ENCODE measurements at regions not wholly inside any gene's neighbourhood (a gene's known extent, or its start where the extent isn't known, plus 50 kb on each side); places are given as distances from the start of the nearest gene placed in this dataset.
A peak's percentile ranks its signal among the peaks of the same experiment; 100 is the strongest.
"Not testable (repeated sequence)": the region's sequence is repeated elsewhere in the genome, so short reads cannot be mapped to it uniquely, and the experiment has no call there.

- no peaks in the 10 kb centered on the region for H3K36me3 ChIP-seq (replicated peaks; ENCODE audit: low read depth, low read length)
- H3K9me3 ChIP-seq (ENCODE audit: insufficient read depth, low read length), result no peaks in the 10 kb centered on the region
- TF ChIP-seq, protein P1, sequence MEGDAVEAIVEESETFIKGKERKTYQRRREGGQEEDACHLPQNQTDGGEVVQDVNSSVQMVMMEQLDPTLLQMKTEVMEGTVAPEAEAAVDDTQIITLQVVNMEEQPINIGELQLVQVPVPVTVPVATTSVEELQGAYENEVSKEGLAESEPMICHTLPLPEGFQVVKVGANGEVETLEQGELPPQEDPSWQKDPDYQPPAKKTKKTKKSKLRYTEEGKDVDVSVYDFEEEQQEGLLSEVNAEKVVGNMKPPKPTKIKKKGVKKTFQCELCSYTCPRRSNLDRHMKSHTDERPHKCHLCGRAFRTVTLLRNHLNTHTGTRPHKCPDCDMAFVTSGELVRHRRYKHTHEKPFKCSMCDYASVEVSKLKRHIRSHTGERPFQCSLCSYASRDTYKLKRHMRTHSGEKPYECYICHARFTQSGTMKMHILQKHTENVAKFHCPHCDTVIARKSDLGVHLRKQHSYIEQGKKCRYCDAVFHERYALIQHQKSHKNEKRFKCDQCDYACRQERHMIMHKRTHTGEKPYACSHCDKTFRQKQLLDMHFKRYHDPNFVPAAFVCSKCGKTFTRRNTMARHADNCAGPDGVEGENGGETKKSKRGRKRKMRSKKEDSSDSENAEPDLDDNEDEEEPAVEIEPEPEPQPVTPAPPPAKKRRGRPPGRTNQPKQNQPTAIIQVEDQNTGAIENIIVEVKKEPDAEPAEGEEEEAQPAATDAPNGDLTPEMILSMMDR (IDR thresholded peaks at IDR 0.05; ENCODE audit: low read depth, low read length), result no peak
- no peak for TF ChIP-seq EZH2phosphoT487 (IDR thresholded peaks at IDR 0.05; ENCODE audit: low read depth)
- no peak overlapping the region for H2AFZ ChIP-seq (ENCODE audit: low read depth, low read length)
- H3K4me3 ChIP-seq (ENCODE audit: low read length), result no peak overlapping the region
- H3K27me3 ChIP-seq (ENCODE audit: low read depth, low read length), result peaks cover 80% of the 10 kb centered on the region
- H3K4me1 ChIP-seq (ENCODE audit: low read length), result peaks cover 19% of the 10 kb centered on the region
- H3K27ac ChIP-seq (ENCODE audit: low read length), result no peak overlapping the region
- H3K79me2 ChIP-seq (ENCODE audit: low read length), result no peaks in the 10 kb centered on the region
- H3K9ac ChIP-seq (ENCODE audit: low read length), result no peak overlapping the region
- H3K4me2 ChIP-seq (ENCODE audit: low read length), result no peak overlapping the region
- no peaks in the 10 kb centered on the region for H4K20me1 ChIP-seq (ENCODE audit: insufficient read depth, low read length)
These were observed 72.2 kb upstream of the CYRIA start for GRCh38 chr2:16737812-16738211.

GRCh38 chr2:16736633-16737032, 71.0 kb upstream of the CYRIA start:
- H3K27ac ChIP-seq (ENCODE audit: low read length), result no peak overlapping the region
- H3K27me3 ChIP-seq (ENCODE audit: low read depth, low read length), result peaks cover 75% of the 10 kb centered on the region
- H3K4me1 ChIP-seq (ENCODE audit: low read length), result peaks cover 8% of the 10 kb centered on the region
- no peak for TF ChIP-seq EZH2phosphoT487 (IDR thresholded peaks at IDR 0.05; ENCODE audit: low read depth)
- TF ChIP-seq, protein P1 (IDR thresholded peaks at IDR 0.05; ENCODE audit: low read depth, low read length), result no peak
- no peak overlapping the region for H2AFZ ChIP-seq (ENCODE audit: low read depth, low read length)
- no peak overlapping the region for H3K9ac ChIP-seq (ENCODE audit: low read length)
- H4K20me1 ChIP-seq (ENCODE audit: insufficient read depth, low read length), result no peaks in the 10 kb centered on the region
- no peaks in the 10 kb centered on the region for H3K36me3 ChIP-seq (replicated peaks; ENCODE audit: low read depth, low read length)
- no peaks in the 10 kb centered on the region for H3K9me3 ChIP-seq (ENCODE audit: insufficient read depth, low read length)
- no peaks in the 10 kb centered on the region for H3K79me2 ChIP-seq (ENCODE audit: low read length)
- H3K4me2 ChIP-seq (ENCODE audit: low read length), result no peak overlapping the region
- no peak overlapping the region for H3K4me3 ChIP-seq (ENCODE audit: low read length)

- peak overlapping the region; percentile 10; the same call in 1 of the 2 replicates for H2AFZ ChIP-seq (ENCODE audit: low read depth, low read length)
- H3K27me3 ChIP-seq (ENCODE audit: low read depth, low read length), result peaks cover 17% of the 10 kb centered on the region
- no peaks in the 10 kb centered on the region for H4K20me1 ChIP-seq (ENCODE audit: insufficient read depth, low read length)
- H3K4me1 ChIP-seq (ENCODE audit: low read length), result peaks cover 49% of the 10 kb centered on the region
- peaks cover 6% of the 10 kb centered on the region for H3K36me3 ChIP-seq (replicated peaks; ENCODE audit: low read depth, low read length)
- H3K4me3 ChIP-seq (ENCODE audit: low read length), result peak overlapping the region; percentile 47
- TF ChIP-seq, protein P1 (IDR thresholded peaks at IDR 0.05; ENCODE audit: low read depth, low read length), result no peak
- no peak for TF ChIP-seq EZH2phosphoT487 (IDR thresholded peaks at IDR 0.05; ENCODE audit: low read depth)
- peak overlapping the region; percentile 59 for H3K27ac ChIP-seq (ENCODE audit: low read length)
- H3K4me2 ChIP-seq (ENCODE audit: low read length), result peak overlapping the region; percentile 67
- no peaks in the 10 kb centered on the region for H3K79me2 ChIP-seq (ENCODE audit: low read length)
- no peak overlapping the region for H3K9ac ChIP-seq (ENCODE audit: low read length)
- H3K9me3 ChIP-seq (ENCODE audit: insufficient read depth, low read length), result peaks cover 9% of the 10 kb centered on the region; the same call in 1 of the 2 replicates
These were observed 63.7 kb upstream of the CYRIA start for GRCh38 chr2:16729335-16729734.

DNA sequence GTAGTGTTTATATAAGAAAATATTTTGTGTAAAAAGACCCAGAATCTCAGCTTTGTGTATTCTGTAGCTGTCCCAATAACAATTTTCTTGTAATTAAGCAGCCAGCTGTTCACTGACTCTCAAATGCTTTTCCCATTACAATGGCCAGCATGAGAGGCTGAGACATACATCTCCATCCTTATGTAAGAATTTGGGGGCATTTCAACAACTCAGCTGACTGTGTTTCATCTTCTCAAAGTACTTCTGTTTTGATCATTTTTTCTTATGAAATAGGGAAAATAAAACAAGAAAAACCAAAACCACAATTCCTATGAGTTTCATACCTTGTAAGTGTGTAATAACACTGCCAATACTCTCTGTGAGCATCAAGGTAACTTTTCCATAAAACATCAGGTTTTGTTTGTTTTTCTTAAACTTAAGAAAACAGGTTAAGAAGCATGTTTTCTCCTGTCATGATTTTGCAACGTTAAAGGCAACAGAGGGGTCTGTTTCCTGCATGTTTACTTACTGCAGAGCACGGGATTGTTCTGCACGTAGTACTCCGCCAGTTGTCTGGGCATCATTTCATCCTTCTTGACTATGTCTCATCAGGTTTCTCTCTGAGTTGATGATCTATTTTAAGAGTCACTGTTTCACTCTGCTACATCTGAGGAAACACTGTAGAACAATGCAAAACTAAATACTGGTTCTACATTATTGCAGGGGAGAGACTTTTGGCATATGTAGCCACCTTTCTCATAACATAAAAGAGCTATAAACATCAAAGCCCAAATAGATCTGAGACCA, 62.9 kb upstream of the CYRIA start:
- Histone ChIP-seq H3K27ac (ENCODE audit: low read length) (peak overlapping the region; percentile 59), H3K4me2 (ENCODE audit: low read length) (peak overlapping the region; percentile 67), H3K9me3 (ENCODE audit: insufficient read depth, low read length) (peaks cover 9% of the 10 kb centered on the region; the same call in 1 of the 2 replicates), H3K36me3 (replicated peaks; ENCODE audit: low read depth, low read length) (peaks cover 6% of the 10 kb centered on the region), H2AFZ (ENCODE audit: low read depth, low read length) (peak overlapping the region; percentile 10; the same call in 1 of the 2 replicates), H3K9ac (ENCODE audit: low read length) (no peak overlapping the region), H3K4me3 (ENCODE audit: low read length) (peak overlapping the region; percentile 47), H3K4me1 (ENCODE audit: low read length) (peaks cover 49% of the 10 kb centered on the region), H3K79me2 (ENCODE audit: low read length) (no peaks in the 10 kb centered on the region), H3K27me3 (ENCODE audit: low read depth, low read length) (peaks cover 15% of the 10 kb centered on the region), H4K20me1 (ENCODE audit: insufficient read depth, low read length) (no peaks in the 10 kb centered on the region)
- TF ChIP-seq EZH2phosphoT487 (IDR thresholded peaks at IDR 0.05; ENCODE audit: low read depth), result no peak
- TF ChIP-seq, protein P1 (IDR thresholded peaks at IDR 0.05; ENCODE audit: low read depth, low read length), result no peak

GRCh38 chr2:16727849-16728248, 62.2 kb upstream of the CYRIA start:
- H3K4me3 ChIP-seq (ENCODE audit: low read length); H2AFZ ChIP-seq (ENCODE audit: low read depth, low read length); H3K36me3 ChIP-seq (replicated peaks; ENCODE audit: low read depth, low read length); H3K27ac ChIP-seq (ENCODE audit: low read length); H3K9me3 ChIP-seq (ENCODE audit: insufficient read depth, low read length); H3K79me2 ChIP-seq (ENCODE audit: low read length); H4K20me1 ChIP-seq (ENCODE audit: insufficient read depth, low read length); H3K9ac ChIP-seq (ENCODE audit: low read length); H3K4me2 ChIP-seq (ENCODE audit: low read length): not testable (repeated sequence)
- Histone ChIP-seq H3K27me3 (ENCODE audit: low read depth, low read length) (peaks cover 14% of the 10 kb centered on the region), H3K4me1 (ENCODE audit: low read length) (peaks cover 49% of the 10 kb centered on the region)
